ENCODE measurements at regions not wholly inside any gene's neighbourhood (a gene's known extent, or its start where the extent isn't known, plus 50 kb on each side); places are given as distances from the start of the nearest gene placed in this dataset.

DNA sequence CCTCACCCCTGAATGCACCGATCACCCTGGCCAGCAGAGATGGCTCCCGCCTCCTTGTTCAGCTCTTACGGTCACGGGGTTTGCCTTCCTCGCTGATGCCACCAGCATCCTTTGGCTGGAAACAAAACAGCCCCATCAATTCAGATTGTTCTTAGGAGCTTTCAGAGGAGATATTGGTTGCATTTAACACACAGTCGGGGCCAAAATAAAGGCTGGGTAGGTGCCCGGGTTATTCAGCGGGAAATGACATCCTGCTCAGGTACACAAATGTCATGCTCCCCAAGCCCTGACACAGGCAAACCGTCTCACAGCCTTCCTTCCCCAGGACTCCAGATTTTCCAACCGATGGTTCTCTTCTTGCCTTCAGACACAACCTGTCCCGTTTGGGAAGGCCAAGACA is 62.4 kb upstream of the MEF2A start:
- Histone ChIP-seq H3K4ac (replicated peaks; ENCODE audit: insufficient read length, low read depth, low read length) (no peak overlapping the region), H2BK15ac (ENCODE audit: low read length) (no peak overlapping the region), H2BK5ac (ENCODE audit: low read depth, low read length) (no peak overlapping the region), H4K5ac (ENCODE audit: insufficient read length, low read depth, low read length) (no peak overlapping the region), H2AK5ac (ENCODE audit: low read depth, low read length) (no peak overlapping the region), H3K56ac (replicated peaks; ENCODE audit: insufficient read length, low read depth, low read length) (no peak overlapping the region), H2AFZ (ENCODE audit: low read length) (no peak overlapping the region; the same call in 1 of the 2 replicates), H3K27me3 (replicated peaks in 1 of 4; ENCODE audit: control insufficient read depth in 3 of 4, extremely low read depth in 1 of 4, insufficient read depth in 3 of 4, low read length in 3 of 4) (no peaks in the 10 kb centered on the region), H3K4me1 (replicated peaks in 1 of 4; ENCODE audit: control insufficient read depth in 3 of 4, insufficient read depth in 4 of 4, low read length in 3 of 4) (no peaks in the 10 kb centered on the region), H3K27ac (ENCODE audit: low read depth, low read length) (no peak overlapping the region), H4K20me1 (replicated peaks in 1 of 2; ENCODE audit: control insufficient read depth in 1 of 2, insufficient read depth in 2 of 2, low read length in 2 of 2) (no peaks in the 10 kb centered on the region), H2BK20ac (ENCODE audit: low read length) (no peak overlapping the region), H4K91ac (replicated peaks; ENCODE audit: insufficient read length, low read length) (no peak overlapping the region), H3K23me2 (ENCODE audit: low read depth, low read length) (no peaks in the 10 kb centered on the region), H3K14ac (ENCODE audit: insufficient read length) (no peak overlapping the region), H2BK12ac (ENCODE audit: low read depth, low read length) (no peak overlapping the region), H3K9me3 (ENCODE audit: insufficient read depth in 2 of 2, low read depth in 1 of 2, low read length in 1 of 2) (no peaks in the 10 kb centered on the region), H3K4me3 (ENCODE audit: extremely low read depth in 1 of 4, insufficient read depth in 2 of 4, low read depth in 3 of 4, low read length in 4 of 4) (no peak overlapping the region), H3K9ac (replicated peaks in 1 of 4; ENCODE audit: extremely low read depth in 1 of 4, low read depth in 3 of 4, low read length in 3 of 4) (no peak overlapping the region), H3K4me2 (ENCODE audit: insufficient read depth in 1 of 2, low read depth in 2 of 2, low read length in 2 of 2) (no peak overlapping the region), H3K23ac (ENCODE audit: insufficient read length) (no peak overlapping the region), H3K79me2 (ENCODE audit: control insufficient read depth in 1 of 2, insufficient read depth in 2 of 2, low read length in 2 of 2) (no peaks in the 10 kb centered on the region), H2BK120ac (replicated peaks; ENCODE audit: low read depth, low read length) (no peak overlapping the region), H3K18ac (ENCODE audit: extremely low read depth, low read length) (no peak overlapping the region), H4K8ac (ENCODE audit: extremely low read depth, insufficient read depth, low read length) (no peak overlapping the region), H3K79me1 (ENCODE audit: low read depth, low read length) (no peaks in the 10 kb centered on the region), H3K36me3 (ENCODE audit: control insufficient read depth in 2 of 4, insufficient read depth in 4 of 4, low read length in 3 of 4) (no peaks in the 10 kb centered on the region)
- 88% methylated on average over 11 of the region's 11 CpGs; no CpG with 5 or more reads in 1 of the 2 experiments for WGBS, 2 experiments (ENCODE audit: extremely low coverage in 1 of 2, insufficient coverage in 1 of 2, insufficient read length in 1 of 2, insufficient replicate concordance in 2 of 2, low coverage in 1 of 2, low lambda C conversion rate in 2 of 2, missing lambda C conversion rate in 1 of 2)
- TF ChIP-seq RFX5 (IDR thresholded peaks at IDR 0.05; ENCODE audit: borderline replicate concordance, low read depth, low read length), result no peak
- TF ChIP-seq HDAC2 (IDR thresholded peaks at IDR 0.05; ENCODE audit: borderline replicate concordance in 1 of 2, low read depth in 2 of 2, low read length in 2 of 2), result no peak
- CTCF ChIA-PET (ENCODE audit: partially characterized antibody), result interaction anchor here (0.7 to 2.1 kb wide), 3 partner anchors 8 to 30 kb away, joined by 3 to 6 read pairs (median 5); no protein-coding TSS in a partner anchor
- FAIRE-seq, result no peak
- no peak for DNase-seq (ENCODE audit: low read depth in 1 of 2, low spot score in 2 of 2)
- POLR2A ChIA-PET (ENCODE audit: partially characterized antibody), result interaction anchor here (0.6 kb wide), 1 partner anchor 11 kb away, joined by 3 read pairs; no protein-coding TSS in a partner anchor

All from H1 (cell line).